GM23338 (cell line): ENCODE measurements at regions not wholly inside any gene's neighbourhood (a gene's known extent, or its start where the extent isn't known, plus 50 kb on each side); places are given as distances from the start of the nearest gene placed in this dataset.

ENCODE experiments used
- ATAC-seq: fragments of 200-7000 bp; cut with Tn5 transposase; 3 replicates; pipeline ENCODE4 v1.9.1; 2020
- DNase-seq: peaks from one replicate; pipeline ENCODE4 v3.0.0-alpha.2; 2015; ENCODE audit warnings: low spot score
- H2AFZ ChIP-seq: fragments of 200-600 bp; sonication (generic); 2 replicates; pipeline ENCODE4 v1.8.0; 2016; ENCODE audit warnings: antibody characterized with exemption, mild to moderate bottlenecking, moderate library complexity
- H3F3A ChIP-seq: fragments of 200-600 bp; sonication (generic); replicated peaks from 2 replicates; pipeline ENCODE4 v1.8.0; 2017; ENCODE audit warnings: antibody characterized with exemption, mixed run types, low read depth
- H3K27ac ChIP-seq: fragments of 200-600 bp; sonication (generic); 2 replicates; pipeline ENCODE4 v1.6.1; 2016; ENCODE audit warnings: low read depth
- H3K27me3 ChIP-seq: fragments of 200-600 bp; sonication (generic); 2 replicates; pipeline ENCODE4 v1.8.0; 2016; ENCODE audit warnings: mild to moderate bottlenecking, mixed run types, moderate library complexity; ENCODE audit not compliant: insufficient read depth
- H3K36me3 ChIP-seq: fragments of 200-600 bp; sonication (generic); 2 replicates; pipeline ENCODE4 v1.8.0; 2016; ENCODE audit warnings: mild to moderate bottlenecking; ENCODE audit not compliant: insufficient read depth
- H3K4me1 ChIP-seq: fragments of 200-600 bp; sonication (generic); 2 replicates; pipeline ENCODE4 v1.8.0; 2016; ENCODE audit warnings: mild to moderate bottlenecking, moderate library complexity; ENCODE audit not compliant: insufficient read depth
- H3K4me2 ChIP-seq: fragments of 200-600 bp; sonication (generic); 2 replicates; pipeline ENCODE4 v1.7.1; 2017; ENCODE audit warnings: mixed run types
- H3K4me3 ChIP-seq: fragments of 200-600 bp; sonication (generic); 2 replicates; pipeline ENCODE4 v1.6.1; 2016; ENCODE audit warnings: mixed run types
- H3K79me2 ChIP-seq: fragments of 200-600 bp; sonication (generic); replicated peaks from 2 replicates; pipeline ENCODE4 v1.8.0; 2017; ENCODE audit warnings: mild to moderate bottlenecking; ENCODE audit not compliant: insufficient read depth
- H3K9me2 ChIP-seq: fragments of 200-600 bp; sonication (generic); 2 replicates; pipeline ENCODE4 v1.8.0; 2017; ENCODE audit not compliant: insufficient read depth
- H4K20me1 ChIP-seq: fragments of 200-600 bp; sonication (generic); replicated peaks from 2 replicates; pipeline ENCODE4 v1.8.0; 2017; ENCODE audit warnings: mild to moderate bottlenecking; ENCODE audit not compliant: insufficient read depth
- H3K27ac Mint-ChIP-seq: 2 replicates; pipeline ENCODE4 v1.8.0; 2020; ENCODE audit warnings: inconsistent platforms, mild to moderate bottlenecking, moderate library complexity, mixed read lengths
- H3K27me3 Mint-ChIP-seq: 3 replicates; pipeline ENCODE4 v1.8.0; 2022; ENCODE audit warnings: low read depth, mild to moderate bottlenecking, moderate library complexity, mixed read lengths, inconsistent platforms; ENCODE audit not compliant: insufficient read depth, poor library complexity
- H3K36me3 Mint-ChIP-seq: 3 replicates; pipeline ENCODE4 v1.8.0; 2021; ENCODE audit warnings: low read depth, mild to moderate bottlenecking, inconsistent platforms, moderate library complexity, mixed read lengths
- H3K4me1 Mint-ChIP-seq: 3 replicates; pipeline ENCODE4 v1.8.0; 2020; ENCODE audit warnings: mild to moderate bottlenecking, inconsistent platforms, mixed read lengths
- H3K4me3 Mint-ChIP-seq: 3 replicates; pipeline ENCODE4 v1.8.0; 2021; ENCODE audit warnings: moderate library complexity, mild to moderate bottlenecking, inconsistent platforms, mixed read lengths
- H3K9me3 Mint-ChIP-seq: 3 replicates; pipeline ENCODE4 v1.8.0; 2020; ENCODE audit warnings: moderate library complexity, mild to moderate bottlenecking, inconsistent platforms, mixed read lengths
- EZH2 ChIP-seq: fragments of 200-600 bp; sonication (generic); IDR thresholded peaks from one replicate; pipeline ENCODE4 v1.8.0; 2017; ENCODE audit warnings: antibody characterized with exemption, mild to moderate bottlenecking, low read depth; ENCODE audit not compliant: unreplicated experiment
- ZNF331 ChIP-seq: fragments of 250-450 bp; sonication (Bioruptor Pico); IDR thresholded peaks from 2 replicates; pipeline ENCODE4 v1.5.0; 2020; ENCODE audit warnings: low read depth, mild to moderate bottlenecking, moderate library complexity
- TF ChIP-seq, protein P1 (sequence below): fragments of 250-450 bp; sonication (Bioruptor Pico); IDR thresholded peaks from 2 replicates; pipeline ENCODE4 v1.5.0; 2020; ENCODE audit warnings: mild to moderate bottlenecking, moderate library complexity
- TF ChIP-seq, protein P2 (sequence below): IDR thresholded peaks from 2 replicates; pipeline ENCODE4 v1.6.1; 2016; ENCODE audit warnings: antibody characterized with exemption
- TF ChIP-seq, protein P3 (sequence below), 2 experiments: fragments of 200-600 bp in 1 of 2; sonication (generic) in 1 of 2; conservative IDR thresholded peaks; 2 replicates each; pipeline versions ENCODE4 v1.5.1 to v1.6.1; 2016 to 2017; ENCODE audit warnings: antibody characterized with exemption in 2 of 2, low read depth in 2 of 2, mild to moderate bottlenecking in 2 of 2, moderate library complexity in 1 of 2

DNA sequence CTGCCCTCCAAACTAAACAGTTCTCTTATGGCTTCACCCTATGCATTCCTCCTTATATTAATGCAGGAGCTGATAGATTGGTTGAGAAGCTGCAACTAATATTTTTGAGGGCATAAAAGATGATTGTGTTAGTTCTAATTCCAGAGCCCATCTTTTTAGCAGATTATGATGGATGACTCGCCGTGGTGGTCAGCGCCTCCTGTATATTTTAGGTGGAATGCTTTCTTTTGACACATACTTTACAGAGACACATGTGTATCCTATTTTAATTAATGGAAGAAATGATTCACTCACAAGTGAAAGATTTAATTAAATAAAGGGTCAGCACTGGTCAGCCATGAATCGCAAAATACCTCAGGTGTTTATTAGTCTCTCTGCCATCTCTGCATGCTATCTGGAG lies 120.7 kb downstream of the TM2D1 start (continued):
- TF ChIP-seq, protein P1, sequence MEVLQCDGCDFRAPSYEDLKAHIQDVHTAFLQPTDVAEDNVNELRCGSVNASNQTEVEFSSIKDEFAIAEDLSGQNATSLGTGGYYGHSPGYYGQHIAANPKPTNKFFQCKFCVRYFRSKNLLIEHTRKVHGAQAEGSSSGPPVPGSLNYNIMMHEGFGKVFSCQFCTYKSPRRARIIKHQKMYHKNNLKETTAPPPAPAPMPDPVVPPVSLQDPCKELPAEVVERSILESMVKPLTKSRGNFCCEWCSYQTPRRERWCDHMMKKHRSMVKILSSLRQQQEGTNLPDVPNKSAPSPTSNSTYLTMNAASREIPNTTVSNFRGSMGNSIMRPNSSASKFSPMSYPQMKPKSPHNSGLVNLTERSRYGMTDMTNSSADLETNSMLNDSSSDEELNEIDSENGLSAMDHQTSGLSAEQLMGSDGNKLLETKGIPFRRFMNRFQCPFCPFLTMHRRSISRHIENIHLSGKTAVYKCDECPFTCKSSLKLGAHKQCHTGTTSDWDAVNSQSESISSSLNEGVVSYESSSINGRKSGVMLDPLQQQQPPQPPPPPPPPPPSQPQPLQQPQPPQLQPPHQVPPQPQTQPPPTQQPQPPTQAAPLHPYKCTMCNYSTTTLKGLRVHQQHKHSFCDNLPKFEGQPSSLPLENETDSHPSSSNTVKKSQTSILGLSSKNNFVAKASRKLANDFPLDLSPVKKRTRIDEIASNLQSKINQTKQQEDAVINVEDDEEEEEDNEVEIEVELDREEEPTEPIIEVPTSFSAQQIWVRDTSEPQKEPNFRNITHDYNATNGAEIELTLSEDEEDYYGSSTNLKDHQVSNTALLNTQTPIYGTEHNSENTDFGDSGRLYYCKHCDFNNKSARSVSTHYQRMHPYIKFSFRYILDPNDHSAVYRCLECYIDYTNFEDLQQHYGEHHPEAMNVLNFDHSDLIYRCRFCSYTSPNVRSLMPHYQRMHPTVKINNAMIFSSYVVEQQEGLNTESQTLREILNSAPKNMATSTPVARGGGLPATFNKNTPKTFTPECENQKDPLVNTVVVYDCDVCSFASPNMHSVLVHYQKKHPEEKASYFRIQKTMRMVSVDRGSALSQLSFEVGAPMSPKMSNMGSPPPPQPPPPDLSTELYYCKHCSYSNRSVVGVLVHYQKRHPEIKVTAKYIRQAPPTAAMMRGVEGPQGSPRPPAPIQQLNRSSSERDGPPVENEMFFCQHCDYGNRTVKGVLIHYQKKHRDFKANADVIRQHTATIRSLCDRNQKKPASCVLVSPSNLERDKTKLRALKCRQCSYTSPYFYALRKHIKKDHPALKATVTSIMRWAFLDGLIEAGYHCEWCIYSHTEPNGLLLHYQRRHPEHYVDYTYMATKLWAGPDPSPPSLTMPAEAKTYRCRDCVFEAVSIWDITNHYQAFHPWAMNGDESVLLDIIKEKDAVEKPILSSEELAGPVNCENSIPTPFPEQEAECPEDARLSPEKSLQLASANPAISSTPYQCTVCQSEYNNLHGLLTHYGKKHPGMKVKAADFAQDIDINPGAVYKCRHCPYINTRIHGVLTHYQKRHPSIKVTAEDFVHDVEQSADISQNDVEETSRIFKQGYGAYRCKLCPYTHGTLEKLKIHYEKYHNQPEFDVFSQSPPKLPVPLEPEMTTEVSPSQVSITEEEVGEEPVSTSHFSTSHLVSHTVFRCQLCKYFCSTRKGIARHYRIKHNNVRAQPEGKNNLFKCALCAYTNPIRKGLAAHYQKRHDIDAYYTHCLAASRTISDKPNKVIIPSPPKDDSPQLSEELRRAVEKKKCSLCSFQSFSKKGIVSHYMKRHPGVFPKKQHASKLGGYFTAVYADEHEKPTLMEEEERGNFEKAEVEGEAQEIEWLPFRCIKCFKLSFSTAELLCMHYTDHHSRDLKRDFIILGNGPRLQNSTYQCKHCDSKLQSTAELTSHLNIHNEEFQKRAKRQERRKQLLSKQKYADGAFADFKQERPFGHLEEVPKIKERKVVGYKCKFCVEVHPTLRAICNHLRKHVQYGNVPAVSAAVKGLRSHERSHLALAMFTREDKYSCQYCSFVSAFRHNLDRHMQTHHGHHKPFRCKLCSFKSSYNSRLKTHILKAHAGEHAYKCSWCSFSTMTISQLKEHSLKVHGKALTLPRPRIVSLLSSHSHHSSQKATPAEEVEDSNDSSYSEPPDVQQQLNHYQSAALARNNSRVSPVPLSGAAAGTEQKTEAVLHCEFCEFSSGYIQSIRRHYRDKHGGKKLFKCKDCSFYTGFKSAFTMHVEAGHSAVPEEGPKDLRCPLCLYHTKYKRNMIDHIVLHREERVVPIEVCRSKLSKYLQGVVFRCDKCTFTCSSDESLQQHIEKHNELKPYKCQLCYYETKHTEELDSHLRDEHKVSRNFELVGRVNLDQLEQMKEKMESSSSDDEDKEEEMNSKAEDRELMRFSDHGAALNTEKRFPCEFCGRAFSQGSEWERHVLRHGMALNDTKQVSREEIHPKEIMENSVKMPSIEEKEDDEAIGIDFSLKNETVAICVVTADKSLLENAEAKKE (CRISPR knock-in tag) = no peak

DNA sequence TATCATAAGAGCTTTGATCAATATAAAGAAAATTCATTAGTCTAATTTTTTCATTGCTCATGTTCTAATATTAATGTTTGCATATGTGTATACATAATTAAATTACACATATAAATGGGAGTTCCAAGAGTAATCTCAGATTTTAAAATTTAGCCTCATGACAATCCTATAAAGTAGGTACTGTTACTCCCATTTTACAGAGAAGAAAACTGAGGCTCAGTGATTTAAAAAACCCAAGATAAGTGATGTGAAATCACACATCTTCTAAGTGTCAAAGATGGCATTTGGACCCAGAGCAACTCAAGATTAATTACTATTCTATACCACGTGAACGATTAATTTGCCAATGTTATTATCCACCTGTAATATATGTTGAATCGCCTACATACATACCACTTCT lies 122.3 kb downstream of the TM2D1 start:
- H3K27ac ChIP-seq = no peak overlapping the region
- H4K20me1 ChIP-seq = no peaks in the 10 kb centered on the region
- ATAC-seq (no peak), DNase-seq (no peak)
- Mint-ChIP-seq H3K9me3 (peaks cover 4% of the 10 kb centered on the region; the same call in 1 of the 3 replicates), H3K27me3 (peaks cover 3% of the 10 kb centered on the region), H3K4me3 (no peak overlapping the region), H3K4me1 (peaks cover 9% of the 10 kb centered on the region; the same call in 2 of the 3 replicates), H3K27ac (no peak overlapping the region), H3K36me3 (no peaks in the 10 kb centered on the region)
- H3K9me2 ChIP-seq = no peaks in the 10 kb centered on the region
- H3K27me3 ChIP-seq = no peaks in the 10 kb centered on the region
- H3K4me1 ChIP-seq = no peaks in the 10 kb centered on the region
- H3K4me2 ChIP-seq = no peak overlapping the region
- no peaks in the 10 kb centered on the region for H3K36me3 ChIP-seq
- no peak overlapping the region for H2AFZ ChIP-seq
- H3F3A ChIP-seq = no peaks in the 10 kb centered on the region
- H3K79me2 ChIP-seq = no peaks in the 10 kb centered on the region
- TF ChIP-seq, protein P2, sequence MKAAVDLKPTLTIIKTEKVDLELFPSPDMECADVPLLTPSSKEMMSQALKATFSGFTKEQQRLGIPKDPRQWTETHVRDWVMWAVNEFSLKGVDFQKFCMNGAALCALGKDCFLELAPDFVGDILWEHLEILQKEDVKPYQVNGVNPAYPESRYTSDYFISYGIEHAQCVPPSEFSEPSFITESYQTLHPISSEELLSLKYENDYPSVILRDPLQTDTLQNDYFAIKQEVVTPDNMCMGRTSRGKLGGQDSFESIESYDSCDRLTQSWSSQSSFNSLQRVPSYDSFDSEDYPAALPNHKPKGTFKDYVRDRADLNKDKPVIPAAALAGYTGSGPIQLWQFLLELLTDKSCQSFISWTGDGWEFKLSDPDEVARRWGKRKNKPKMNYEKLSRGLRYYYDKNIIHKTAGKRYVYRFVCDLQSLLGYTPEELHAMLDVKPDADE = no peak
- no peak overlapping the region for H3K4me3 ChIP-seq

DNA sequence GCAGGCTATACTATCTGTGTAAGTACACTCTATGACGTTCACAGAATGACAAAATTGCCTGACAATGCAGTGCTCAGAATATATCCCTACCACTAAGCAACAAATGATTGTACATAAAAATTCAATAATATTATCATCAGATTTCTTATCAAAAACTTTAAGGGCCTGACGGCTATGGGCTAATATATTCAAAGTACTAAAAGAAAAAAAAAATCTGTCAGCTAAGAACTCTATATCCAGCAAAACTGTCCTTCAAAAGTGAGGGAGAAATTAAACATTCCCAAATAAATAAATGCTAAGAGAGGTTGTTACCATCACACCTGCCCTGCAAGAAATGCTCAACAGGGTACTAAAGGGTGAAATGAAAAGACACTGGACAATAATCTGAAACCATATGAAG lies 127.3 kb downstream of the TM2D1 start:
- DNase-seq = no peak
- Histone ChIP-seq H3F3A (no peaks in the 10 kb centered on the region), H4K20me1 (no peaks in the 10 kb centered on the region), H3K9me2 (no peaks in the 10 kb centered on the region), H3K36me3 (no peaks in the 10 kb centered on the region), H3K27ac (no peak overlapping the region), H3K79me2 (no peaks in the 10 kb centered on the region), H3K4me2 (no peak overlapping the region), H2AFZ (no peak overlapping the region), H3K4me1 (no peaks in the 10 kb centered on the region), H3K4me3 (no peak overlapping the region), H3K27me3 (no peaks in the 10 kb centered on the region)
- Mint-ChIP-seq H3K4me3 (no peak overlapping the region), H3K27me3 (peaks cover 3% of the 10 kb centered on the region), H3K36me3 (no peaks in the 10 kb centered on the region), H3K27ac (no peak overlapping the region), H3K4me1 (no peaks in the 10 kb centered on the region), H3K9me3 (peaks cover 8% of the 10 kb centered on the region; the same call in 2 of the 3 replicates)
- ATAC-seq = no peak
- no peak for TF ChIP-seq ZNF331 (CRISPR knock-in tag)
- TF ChIP-seq, protein P3, sequence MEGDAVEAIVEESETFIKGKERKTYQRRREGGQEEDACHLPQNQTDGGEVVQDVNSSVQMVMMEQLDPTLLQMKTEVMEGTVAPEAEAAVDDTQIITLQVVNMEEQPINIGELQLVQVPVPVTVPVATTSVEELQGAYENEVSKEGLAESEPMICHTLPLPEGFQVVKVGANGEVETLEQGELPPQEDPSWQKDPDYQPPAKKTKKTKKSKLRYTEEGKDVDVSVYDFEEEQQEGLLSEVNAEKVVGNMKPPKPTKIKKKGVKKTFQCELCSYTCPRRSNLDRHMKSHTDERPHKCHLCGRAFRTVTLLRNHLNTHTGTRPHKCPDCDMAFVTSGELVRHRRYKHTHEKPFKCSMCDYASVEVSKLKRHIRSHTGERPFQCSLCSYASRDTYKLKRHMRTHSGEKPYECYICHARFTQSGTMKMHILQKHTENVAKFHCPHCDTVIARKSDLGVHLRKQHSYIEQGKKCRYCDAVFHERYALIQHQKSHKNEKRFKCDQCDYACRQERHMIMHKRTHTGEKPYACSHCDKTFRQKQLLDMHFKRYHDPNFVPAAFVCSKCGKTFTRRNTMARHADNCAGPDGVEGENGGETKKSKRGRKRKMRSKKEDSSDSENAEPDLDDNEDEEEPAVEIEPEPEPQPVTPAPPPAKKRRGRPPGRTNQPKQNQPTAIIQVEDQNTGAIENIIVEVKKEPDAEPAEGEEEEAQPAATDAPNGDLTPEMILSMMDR (conservative IDR thresholded peaks at IDR 0.05; ENCODE audit: low read depth in 2 of 2) = no peak
- no peak for TF ChIP-seq EZH2
- TF ChIP-seq, protein P2 = no peak
